GM21390 (cell line): ENCODE measurements at regions not wholly inside any gene's neighbourhood (a gene's known extent, or its start where the extent isn't known, plus 50 kb on each side); places are given as distances from the start of the nearest gene placed in this dataset.
"Not testable (repeated sequence)": the region's sequence is repeated elsewhere in the genome, so short reads cannot be mapped to it uniquely, and the experiment has no call there.

ENCODE experiments used
- ATAC-seq: cut with Tn5 transposase; IDR thresholded peaks from one replicate; pipeline ENCODE4 v1.9.1; 2021; ENCODE audit not compliant: unreplicated experiment

DNA sequence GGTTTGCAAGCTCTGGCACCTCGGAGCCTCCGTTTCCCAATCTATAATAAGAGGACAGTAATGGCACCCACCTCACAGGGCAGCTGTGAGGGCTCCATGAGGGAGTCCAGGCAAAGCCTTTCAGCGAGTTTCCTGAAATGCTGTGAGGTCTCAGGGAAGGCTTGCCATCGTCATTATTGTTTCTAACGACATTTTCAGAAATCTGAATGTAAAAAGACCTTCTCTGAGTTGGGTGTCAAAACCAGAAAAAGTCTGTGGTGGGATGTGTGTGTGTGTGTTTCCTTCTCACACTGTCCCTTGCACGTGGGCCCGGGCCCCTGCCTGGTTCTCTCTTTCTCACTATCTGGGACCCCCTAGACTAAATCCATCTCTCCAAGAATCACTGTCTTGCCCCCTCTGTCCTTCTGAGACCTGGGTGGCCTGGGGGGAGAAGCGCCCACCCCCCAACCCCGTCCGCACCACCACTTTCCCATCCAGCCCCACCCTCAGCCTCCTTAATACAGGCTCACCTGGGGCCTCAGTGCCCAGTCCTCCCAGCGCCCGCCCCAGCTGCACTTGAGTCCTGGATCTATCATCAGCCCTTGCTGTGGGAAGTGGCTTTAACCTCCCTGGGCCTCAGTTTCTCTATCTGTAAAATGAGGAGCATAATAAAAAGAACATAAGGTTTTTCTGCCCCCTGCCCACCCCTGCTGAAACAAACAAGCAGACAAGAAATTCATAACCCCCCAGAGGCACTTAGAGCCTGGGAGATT is 180.3 kb downstream of the C9orf50 start:
- no peak for ATAC-seq

DNA sequence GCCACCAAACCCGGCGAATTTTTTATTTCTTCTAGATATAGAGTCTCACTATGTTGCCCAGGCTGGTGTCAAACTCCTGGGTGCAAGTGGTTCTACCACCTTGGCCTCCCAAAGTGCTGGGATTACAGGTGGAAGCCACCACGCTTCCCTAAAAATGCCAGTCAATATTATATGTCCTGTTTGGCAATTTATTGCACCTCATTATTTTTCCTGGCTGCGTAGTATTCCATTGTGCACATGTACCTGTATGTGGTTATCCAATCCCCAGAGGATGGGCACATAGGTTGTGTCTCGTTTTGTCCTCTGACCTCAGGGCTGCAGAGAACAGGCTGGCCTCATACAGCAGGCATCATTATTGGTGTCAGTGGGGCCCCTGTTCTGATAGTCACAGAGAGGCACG is 181.7 kb downstream of the C9orf50 start:
- ATAC-seq: no peak

DNA sequence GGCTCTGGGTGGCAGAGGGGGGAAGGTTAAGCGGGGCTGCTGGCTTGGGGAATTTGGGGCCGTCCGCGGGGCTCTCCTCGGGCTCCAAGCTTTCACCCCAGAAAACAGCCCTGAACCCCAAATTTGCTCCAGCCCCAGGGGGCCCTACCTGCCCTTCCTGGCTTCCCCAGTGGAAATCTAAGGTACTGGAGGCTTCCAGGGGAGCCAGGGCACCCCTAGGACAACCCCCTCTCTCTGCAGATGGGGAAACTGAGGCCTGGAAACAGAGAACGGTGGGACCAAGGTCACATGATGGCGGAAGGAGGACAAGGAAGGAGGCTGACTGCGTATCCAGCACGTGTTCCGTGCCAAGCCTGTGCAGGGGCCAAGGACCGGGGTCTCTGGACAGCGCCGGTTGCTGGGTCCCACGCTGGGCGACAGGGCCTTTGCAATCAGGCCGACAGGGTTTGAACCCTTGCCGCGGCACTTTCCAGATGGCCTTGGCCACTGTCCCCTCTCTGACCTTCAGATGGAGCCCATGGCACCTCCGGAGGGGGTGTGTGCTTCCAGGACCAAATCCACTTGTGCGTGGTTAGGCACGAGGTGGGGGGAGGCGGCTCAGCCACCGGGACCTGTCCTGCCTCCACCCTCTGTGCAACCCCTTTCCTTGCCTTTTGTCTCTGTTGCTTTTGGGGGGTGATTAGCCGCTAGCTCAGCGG is 183.1 kb downstream of the C9orf50 start:
- no peak for ATAC-seq

DNA sequence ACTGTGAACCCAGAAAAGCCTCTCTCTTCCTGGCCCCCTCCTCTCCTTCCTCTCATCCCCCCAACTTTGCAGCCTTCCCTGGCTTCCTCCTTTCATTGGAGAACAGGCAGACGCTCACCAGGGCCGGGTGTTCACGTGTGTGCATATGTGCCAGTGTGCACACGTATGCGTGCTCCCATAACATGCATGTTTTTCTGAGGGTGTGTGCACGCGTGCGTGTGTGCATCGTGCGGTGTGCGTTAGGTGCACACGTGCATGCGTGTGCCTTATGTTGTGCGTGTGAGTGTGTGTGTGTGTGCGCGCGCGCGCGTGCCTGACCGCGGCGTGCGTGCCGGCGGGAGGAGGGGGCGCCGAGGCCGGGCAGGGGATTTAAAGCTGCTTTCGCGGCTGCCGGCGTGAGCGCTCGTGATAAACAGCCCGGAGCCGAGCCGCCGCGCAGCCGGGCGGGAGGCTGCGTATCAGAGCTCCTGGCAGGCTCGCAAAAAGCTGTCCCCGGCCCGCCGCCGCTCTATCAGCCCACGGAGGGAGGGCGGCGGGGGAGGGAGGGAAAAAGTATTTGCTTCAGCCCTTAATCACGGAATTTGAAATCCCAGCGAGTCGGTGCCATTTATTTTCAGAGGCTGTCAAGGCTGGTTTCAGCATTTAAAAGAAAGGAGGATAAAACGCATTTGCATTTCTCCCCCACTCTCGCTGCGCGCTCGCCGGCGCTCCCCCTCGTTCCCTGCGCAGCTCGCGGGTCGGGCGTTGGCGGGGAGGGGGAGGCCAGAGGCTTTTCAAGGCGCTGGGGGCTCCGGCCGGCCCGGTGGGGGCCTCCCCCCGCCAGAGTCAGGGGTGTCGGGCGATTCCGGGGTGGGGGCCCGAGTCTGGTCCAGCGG is 183.9 kb downstream of the C9orf50 start:
- ATAC-seq: no peak

DNA sequence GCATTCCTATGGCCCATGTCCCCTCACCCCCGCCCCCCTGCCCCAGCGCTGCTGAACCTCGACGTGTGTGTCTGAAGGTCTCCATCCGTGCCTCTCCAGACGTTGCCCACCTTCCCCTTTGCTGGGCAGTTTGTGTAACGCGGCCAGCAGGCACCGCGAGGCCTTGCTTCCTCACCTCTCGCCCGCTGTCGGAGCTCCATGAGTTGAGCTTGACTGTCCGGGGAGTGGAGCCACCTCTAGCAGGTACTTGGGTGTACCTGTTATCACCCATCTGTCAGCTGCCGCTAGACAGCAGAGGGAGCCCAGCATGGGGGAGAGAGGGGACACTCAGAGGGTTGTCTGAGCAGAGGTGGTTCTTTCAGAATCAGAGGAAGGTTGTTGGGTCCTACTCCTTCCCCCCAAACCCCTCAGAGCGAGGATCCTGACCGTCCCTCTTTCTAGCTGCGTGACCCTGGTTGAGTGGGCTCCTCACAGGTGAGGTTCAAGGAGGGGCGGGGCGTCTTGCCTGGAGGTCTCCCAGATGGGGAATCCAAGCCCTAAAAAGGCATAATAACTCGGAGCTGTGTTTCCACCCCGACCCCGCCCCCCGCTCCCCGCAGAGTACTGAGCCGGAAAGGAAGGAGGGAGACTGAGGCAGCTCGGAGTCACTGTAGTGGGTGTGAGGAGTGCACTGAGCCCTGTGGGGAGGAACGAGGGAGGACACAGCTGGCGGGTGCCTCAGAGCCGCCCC is 184.7 kb downstream of the C9orf50 start:
- ATAC-seq: no peak

DNA sequence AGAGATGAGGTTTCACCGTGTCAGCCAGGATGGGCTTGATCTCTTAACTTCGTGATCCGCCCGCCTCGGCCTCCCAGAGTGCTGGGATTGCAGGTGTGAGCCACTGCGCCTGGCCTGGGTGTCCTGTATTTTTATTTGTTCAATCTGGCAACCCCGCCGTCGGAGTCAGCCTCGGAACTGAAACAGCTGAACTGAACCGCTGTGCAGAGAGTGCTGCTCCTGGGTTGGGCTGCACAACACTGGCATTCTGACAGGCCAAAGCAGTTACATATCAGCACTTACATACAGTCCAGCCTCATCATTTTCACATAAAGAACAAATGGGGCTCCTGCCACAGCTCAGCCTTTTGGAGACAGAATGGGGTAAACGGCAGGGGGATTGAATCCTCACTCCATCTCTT is 185.6 kb downstream of the C9orf50 start:
- no peak for ATAC-seq

DNA sequence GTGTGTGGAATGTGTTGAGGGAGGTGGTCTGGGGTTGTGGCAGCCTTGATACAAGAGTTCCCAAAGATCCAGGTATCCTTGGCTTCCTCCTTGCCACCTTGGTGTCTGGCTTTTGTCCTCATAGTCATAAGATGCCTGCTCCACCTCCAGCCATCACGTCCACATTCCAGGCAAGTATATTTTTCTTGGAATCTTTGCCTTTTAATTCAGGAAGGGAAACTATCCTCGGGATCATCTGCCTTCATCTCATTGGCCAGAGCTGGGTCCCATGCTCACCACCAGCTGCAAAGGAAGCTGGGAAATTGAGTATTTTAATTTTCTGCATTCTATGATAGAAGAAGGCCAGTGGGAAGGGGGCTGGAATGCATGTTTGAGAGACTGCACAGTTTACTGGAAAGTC is 186.7 kb downstream of the C9orf50 start:
- ATAC-seq: no peak

DNA sequence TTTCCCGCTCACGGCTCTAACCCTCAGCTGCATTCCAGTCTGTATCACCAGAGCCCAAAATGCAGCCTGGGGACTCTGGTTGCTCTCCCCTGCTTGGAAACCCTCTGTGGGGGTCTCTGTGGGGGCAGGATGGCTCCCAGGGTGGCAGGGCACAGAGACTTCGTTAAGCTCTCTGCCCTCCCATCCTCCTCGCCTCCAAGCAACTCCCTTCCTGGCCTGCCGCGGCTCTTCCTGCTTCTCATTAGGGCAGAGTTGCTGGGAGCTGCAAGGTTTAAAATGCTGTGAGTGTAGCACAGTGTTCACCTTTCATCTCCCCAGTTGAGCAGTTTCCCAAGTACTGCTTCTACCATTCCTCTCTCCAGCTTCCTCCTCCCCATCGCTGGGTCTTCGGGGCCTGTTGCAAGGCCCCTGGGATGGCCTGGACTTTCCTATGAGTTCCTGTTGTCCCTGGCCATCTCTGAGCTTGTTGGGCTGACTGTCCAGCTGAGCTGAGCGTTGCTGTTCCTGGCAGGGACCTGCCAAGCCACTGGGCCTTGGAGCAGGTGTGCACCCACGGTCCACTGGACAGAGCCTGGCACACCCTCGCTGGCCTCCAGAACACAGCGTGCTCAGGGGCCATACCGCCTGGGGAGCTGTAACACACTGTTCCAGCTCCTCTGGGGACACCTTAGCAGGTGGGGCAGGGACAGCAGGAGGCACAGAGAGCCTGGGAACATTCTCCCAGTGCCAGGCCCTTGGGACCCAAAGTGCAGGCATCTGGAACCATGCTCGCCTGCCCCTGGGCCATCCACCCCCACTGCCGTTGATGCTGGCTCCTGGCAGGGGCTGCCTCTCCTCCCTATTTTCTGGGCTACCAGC is 188.4 kb downstream of the C9orf50 start:
- no peak for ATAC-seq

DNA sequence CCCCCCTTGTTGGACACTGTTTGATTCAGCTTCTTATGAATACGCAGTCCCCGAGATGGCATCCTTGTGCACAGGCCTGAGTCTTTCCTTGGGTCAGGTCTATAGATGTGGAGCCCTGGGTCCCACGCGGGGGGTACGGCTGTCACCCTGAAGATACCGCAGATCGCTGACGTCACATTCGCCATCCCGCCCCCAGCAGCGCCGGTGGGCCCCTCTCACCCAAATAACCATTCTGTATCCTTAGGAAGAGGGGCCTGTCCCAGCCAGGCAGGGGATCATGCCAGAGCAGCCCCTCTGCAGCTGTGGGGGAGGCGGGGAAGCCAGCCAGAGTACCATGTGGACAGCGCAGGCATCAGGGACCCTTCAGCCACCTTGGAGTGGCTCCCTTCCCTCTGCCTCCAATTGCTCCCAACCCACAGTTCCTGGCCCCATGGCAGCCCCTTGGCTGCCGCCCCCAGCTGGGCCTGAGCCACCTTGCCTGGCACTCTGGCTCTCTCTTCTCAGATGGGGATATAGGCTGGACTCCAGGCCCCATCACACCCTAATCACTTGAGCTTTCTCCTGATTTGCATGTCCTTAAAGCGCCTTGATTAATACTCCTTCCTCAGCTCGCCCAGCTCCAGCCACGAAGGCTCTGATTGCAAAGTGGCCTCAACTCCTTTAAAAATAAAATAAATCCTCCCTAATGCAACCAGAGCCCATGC is 189.8 kb downstream of the C9orf50 start:
- ATAC-seq: no peak

DNA sequence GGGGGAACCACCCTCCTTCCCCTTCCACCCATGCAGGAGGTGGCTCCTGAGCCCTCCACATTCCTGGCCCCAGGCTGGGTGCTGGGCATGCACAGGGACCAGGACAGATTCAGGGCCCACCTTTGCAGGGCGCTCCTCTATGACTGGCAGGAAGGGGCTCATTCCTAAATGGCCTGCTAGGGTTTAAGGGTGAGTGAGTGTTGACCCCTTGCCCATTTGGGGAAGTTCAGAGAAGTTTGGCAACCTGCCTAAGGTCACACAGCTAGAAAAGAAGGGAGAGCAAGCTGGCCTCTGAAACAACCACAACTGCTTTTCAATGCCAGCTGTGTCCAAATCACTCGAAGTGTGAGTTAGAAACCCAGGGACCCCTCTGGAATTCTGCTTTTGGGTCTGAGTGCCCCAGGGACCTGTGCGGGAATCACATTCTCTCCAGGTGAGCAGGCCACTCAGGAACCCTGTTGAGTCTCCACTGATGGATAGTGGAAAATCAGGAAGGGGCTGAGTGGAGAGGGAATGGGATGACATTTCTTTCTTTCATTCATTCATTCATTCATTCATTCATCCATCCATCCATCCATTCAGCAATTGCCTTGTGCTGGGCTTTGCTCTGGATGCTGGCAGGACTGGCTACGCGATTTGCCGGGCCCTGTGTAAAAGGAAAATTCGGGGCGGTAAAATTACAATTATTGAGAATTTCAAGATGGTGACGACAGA is 191.9 kb downstream of the C9orf50 start:
- no peak for ATAC-seq

DNA sequence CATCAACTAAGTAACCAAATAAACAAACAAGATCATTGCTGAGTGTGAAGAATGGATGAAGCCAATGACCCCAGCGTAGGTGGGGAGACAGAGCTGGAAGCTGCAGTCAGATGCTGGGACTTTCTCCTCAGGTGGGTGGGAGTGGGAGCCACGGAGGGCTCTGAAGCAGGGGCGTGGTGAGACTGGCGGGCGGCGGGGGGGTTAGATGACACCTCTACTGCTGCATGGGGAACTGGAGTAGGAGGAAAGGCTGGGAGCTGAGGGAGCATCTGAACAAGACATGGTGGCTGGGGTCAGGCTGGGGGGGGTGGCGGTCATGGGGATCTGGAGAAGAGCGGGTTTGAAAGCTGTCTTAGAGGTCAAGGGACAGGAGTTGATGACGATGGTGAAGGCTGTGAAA is 193.8 kb downstream of the C9orf50 start:
- ATAC-seq: no peak

DNA sequence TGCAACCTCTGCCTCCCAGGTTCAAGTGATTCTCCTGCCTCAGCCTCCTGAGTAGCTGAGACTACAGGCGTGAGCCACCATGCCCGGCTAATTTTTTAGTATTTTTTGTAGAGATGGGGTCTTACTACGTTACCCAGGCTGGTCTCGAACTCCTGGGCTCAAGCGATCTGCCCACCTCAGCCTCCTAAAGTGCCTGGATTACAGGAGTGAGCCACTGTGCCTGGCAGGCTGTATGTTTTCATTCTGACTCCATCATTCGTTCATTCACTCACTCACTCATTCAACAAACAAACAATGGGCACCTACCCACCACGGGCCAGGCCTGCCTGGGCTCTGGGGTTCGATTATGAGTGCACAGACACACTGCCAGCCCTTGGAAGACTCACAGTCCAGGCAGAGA is 197.1 kb downstream of the C9orf50 start:
- ATAC-seq: not testable (repeated sequence)

DNA sequence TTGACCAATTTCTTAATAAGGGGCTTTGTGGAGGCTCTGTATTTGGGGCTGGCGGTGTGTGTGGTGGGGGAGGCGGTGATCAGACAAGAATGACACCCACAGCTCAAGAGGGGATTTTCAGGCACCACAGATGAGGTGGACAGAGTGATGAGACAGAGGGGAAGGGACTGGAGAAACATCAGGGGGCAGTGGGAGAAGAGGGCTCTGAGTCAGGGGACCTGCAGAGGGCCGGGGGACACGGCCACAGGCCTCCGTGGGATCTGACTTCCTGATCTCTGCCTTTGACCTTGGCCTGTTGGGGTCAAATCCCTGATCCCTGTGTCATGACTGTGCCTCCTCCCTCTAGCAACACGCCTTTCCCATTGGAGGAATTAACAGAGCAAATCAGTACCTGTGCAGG is 197.7 kb downstream of the C9orf50 start:
- ATAC-seq: no peak

DNA sequence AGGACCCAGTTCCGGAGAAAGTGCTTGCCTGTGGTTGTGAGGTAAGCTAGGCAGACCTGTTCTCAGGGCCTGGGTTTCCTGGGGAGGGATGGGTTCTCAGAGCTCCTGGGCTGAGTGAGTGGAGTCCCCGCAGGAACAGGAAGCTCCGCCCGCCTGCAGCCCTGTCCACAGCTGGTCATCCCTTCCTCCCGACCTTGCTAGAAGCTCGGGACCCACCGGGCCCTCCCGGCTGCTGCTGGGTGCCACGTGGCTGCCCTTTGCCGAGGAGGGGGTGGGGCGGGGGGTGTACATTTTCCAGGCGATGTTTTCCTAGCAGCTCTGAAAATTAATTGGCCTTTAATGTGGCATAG is 198.1 kb downstream of the C9orf50 start:
- no peak for ATAC-seq

DNA sequence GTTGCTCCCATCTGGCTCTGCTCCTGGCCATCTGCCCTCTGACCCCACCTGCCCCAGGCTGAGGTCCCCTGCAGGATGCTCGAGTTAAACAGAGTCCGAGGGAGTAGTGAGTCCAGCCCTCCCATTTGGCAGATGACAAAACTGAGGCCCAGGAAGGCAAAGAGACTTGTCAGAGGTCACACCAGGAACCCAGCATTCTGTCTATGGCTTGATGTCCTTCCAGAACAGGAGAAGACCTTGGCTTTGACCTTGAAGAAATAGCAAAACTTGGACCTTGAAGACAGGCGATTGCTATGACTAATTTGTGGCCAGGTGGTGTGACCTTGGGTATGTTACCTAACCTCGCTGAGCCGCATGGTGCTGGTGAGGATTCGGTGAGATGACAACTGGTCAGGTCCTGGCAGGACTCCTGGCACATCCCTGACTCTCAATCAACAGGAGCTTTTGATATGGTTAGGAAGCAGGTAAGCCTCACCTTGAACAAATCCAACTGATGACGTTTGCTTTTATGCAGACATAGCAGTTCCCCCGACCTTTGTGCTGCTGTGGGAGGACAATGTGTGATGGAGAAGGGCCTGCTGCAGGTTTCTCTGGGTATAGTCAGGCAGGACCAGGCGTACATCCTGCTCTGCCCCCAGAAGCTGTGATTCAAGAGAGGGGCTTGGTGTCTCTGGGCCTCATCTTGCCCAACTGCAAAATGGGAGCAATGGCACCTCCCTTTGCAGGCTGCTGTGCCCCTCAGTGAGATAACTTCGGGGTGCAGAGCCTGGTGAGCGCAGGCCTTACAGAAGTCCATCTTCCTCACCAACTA is 198.7 kb downstream of the C9orf50 start:
- ATAC-seq: no peak

DNA sequence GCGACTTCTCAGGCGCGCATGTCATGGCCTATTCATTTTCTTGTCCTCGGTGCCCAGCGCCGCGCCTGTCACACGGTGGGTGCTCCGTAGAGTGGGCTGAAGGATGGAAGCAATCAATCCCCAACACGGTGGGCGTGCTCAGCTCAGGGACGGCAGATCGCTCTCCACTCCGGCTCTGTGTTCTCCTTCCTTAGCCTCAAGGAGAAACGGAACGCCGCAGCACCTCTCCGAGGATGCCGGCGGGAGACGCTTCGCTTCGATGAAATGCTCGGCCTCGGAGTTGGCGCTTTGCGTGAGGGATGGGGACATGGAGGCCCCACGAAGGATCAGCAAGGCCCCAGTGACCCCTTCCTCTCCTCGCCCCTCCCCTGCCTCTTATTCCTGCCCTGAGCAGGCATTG is 199.5 kb downstream of the C9orf50 start:
- no peak for ATAC-seq

DNA sequence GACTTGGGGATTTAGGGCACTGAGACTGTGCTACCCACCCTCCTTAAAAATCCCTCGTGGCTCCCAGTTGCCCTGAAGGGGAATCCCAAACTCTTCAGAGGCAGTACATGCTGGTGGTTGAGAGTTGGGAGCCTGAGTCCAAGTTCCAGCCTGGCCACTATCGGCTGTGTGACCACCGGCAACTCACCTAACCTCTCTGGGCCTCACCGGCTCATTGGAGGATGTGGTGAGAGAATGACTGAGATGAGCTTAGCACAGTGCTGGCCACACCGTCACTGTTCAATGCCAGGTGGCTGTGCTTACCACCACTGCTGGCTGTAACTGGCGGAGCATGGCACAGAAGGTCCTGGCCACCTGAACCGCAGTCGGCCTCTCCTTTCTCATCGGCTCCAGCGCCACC is 200.2 kb downstream of the C9orf50 start:
- ATAC-seq: no peak

DNA sequence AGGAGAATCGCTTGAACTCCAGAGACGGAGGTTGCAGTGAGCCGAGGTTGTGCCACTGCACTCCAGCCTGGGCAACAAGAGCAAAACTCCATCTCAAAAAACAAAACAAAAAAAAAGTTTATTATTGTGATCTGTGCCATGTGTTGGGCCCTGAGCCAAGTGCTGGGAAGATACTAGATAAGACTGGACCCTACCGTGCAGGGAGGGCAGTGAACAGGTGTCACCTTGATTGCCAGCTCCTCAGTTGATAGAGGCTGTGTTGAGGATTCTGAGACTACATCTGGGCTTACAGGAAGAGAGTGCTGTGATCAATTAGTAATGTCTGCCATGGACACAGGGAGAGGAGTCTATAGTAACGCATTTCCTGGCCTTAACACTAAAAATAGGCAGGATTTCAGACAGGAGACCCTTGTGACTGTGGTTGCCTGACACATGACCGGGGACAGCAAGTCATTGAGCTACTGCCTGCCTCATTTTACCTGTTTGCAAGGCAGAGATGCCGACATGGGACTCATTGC is 201.5 kb downstream of the C9orf50 start:
- no peak for ATAC-seq
